GF-D8 (cell line): ENCODE measurements at regions not wholly inside any gene's neighbourhood (a gene's known extent, or its start where the extent isn't known, plus 50 kb on each side); places are given as distances from the start of the nearest gene placed in this dataset.
"Not testable (repeated sequence)": the region's sequence is repeated elsewhere in the genome, so short reads cannot be mapped to it uniquely, and the experiment has no call there.

Source experiments
- DNase-seq: peaks from one replicate; lab custom pipeline; 2025; lab: John Stamatoyannopoulos, UW

DNA sequence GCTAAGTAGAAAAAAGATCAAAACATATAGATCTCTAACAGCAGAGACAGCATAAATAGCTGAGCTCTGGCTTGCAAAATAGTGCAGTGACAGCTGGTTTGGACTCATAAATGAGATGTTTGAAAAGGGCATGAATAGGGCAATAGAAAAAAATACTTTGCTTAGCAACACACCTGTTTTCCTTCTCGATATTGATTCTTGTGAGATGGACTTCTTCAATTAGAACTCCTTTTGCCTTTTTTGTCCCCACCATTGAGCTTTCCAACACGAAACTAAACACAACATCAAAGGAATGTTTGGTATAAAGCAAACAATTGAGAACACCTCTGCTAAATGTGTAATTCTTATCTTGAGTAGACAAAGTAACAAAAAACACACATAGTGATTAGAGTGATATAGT, 726.3 kb downstream of the RAPGEF2 start:
- DNase-seq = no peak

DNA sequence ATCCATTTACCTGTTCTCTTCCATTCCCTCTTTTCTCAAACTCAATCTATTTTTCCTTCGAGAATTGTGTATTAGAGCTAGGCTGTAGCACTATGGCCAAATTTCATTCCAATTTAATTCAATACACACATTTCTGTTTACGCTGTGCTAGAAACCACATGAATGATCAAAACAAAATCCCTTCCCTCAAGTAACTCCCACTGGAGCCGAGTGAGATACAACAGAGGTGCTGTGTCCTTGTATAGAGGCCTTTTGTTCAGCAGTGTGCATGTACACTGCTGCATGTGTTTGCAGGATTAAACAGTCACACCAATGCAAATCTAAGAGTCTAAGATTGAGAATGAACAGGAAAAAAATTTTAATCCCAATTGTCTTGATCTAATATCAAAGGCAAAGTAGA, 734.2 kb downstream of the RAPGEF2 start:
- DNase-seq = no peak

DNA sequence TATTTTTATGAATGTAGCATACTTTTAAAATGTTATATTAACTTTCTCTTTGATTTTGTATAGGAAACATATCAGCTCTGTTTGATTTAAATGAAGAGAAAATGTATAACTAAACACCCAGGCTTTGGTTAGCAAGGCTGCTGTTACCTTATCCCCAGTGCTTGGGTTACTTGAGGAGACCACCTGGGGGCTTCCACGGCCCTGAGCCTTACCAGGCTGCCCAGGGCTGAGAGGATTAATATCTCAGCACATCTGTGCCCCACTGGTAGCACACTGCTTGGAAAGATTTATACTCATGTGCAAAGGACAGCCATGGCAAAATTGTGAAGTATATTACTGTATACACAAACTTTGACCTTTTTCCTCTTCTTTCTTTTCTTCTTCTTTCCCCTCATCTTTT, 752.9 kb downstream of the RAPGEF2 start:
- no peak for DNase-seq

DNA sequence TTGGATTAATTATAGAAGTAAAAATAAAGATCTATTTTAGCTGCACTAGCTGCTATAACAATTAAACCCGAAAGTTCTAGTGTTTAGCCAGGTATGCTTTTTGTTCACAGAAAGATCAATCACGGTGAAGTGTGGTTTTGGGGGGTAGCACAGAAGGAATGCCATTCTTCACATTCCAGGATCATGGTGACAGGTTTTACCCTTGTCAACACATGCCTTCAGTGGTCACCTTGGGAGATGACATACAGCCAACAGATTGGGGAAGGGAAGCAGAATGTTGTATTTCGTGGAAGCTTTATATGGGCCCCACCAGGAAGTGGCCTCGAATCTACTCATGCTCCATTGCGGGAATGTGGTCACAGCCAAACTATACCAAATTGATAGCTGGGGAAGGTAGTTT, 753.6 kb downstream of the RAPGEF2 start:
- DNase-seq = no peak

DNA sequence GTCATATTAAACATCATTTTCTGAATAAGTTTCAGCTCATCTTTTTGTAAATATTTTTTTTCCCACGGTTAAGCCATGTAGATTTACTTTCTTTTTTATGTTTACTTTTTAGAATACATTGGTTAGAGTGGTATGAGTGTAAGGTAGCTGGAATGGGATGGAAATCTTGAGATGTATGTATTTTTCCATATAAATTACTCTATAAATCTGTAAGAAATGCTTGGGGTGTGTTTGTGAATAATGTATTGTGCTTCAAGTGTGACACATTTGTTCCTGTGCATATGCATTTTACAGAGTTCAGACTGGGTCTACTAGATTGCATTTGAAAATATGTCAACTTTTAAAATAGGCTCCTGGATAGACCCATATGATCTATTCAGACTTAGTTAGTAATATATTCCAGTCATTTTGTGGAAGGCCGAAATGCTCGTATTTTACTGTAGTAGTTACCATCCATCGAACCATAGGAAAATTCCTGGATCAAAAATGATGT, 756.8 kb downstream of the RAPGEF2 start:
- no peak for DNase-seq

DNA sequence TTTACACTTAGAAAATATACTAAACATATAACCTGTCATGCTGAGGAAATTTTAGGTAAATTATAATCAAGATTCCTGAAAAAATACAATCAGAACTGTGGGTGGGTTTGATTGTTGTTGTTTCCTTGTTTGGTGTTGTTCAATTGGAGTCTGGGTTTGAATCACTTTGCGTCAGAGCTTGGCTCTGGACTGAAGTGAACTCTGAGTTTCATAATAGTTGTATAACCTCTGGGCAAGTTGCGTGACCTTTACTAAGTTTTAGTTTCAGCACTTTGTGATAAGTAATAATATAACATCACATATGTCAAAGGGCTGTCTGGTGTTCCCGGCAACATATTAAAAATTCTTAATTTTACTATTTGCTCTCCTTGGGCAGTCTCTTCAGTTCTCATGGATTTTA, 758.1 kb downstream of the RAPGEF2 start:
- DNase-seq = no peak

DNA sequence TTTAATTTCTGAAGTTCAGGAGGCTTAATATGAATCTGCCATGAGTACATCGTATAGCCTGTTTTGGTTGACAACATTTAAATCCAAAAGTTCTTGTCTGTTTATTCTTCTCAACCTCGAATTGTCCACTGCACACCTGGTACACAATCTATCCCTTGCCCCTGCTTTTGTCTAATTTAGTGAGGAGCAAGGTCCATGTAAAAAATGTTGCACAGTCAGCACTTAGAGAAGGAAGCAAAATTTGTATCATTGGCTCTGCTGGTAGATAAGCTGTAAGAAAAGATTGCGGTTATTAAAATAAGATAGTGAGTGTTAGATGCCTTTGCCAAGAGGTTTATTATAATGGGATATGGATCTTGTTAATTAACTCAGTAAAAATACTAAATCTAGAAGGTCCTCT, 761.5 kb downstream of the RAPGEF2 start:
- DNase-seq = no peak

DNA sequence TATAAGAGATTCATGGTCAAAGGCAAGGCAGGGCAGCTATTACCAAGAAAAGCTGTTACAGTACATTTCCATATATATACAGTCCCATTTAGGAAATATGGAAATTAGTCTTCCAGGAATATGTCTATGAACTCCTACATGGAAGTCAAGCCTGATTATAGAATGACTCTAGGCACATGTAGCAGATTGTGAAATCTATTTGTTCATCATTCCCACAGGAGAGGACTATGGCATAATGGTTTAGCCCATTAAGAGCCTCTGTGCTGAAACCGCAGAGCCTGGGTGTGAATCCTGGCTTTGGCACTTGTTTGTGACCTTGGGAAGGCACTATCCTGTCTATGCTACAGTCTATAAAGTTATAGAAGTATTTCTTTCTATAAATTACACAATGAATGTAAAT, 764.8 kb downstream of the RAPGEF2 start:
- DNase-seq = no peak

DNA sequence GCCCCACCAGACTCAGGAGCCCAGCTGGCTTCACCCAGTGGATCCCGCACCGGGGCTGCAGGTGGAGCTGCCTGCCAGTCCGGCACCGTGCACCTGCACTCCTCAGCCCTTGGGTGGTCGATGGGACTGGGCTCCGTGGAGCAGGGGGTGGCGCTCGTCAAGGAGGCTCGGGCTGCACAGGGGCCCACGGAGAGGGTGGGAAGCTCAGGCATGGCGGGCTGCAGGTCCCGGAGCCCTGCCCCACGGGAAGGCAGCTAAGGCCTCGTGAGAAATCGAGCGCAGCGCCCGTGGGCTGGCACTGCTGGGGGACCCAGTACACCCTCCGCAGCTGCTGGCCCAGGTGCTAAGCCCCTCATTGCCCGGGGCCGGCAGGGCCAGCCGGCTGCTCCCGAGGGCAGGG, 766.1 kb downstream of the RAPGEF2 start:
- DNase-seq = not testable (repeated sequence)

DNA sequence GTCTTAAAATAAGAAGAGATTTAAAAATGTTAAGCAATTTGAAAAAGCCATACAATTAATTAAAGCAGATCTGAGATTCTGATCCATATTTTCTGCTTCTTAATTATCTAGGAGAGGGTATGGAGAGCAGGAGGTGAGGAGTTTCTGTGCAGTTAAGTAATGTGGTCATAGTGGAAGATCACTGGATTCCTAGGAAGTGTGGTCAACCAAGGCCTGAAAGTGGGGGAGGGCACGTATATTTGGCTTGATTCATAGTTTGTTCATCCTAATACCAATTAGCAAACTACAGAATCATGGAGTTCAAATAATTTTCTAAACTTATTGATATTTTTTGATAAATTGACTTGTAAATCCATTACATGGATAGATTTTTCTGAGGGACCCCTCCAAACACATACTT, 768.3 kb downstream of the RAPGEF2 start:
- no peak for DNase-seq

DNA sequence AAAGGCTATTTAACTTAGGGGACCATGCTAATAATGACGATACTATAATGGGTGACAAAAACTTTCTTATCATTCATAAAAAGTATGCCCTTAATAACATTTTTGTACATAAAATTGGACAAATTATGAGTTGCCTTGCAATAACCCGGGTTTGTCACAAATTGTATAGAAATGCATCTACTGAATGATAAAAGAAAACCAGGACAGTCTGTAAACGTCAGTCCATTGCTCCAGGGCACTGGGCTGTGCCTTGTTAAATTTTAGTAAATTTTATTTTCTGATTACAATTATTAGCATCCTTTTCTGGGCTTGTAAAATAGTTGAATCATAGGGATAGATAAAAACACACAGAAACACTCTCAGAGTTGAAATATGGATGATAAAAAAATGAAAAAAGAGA, 778.3 kb downstream of the RAPGEF2 start:
- DNase-seq = no peak

DNA sequence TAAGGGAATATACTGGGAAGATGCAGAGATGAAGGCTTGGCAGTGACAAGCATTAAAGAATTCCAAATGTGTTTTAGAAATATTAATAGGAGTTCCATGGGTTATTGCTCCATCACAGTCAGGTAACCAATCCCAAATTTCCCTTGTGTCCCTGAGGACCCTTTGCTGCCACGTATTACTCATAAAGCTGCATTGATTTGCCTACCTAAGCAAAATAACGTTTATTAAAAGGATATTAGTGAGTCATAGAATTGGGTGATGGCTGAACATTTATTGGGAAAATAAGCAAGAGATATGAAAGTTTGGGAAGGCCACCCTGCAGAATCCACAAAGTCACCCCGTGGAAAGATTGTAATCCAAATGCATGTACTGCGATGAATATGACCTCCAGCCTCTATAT, 782.1 kb downstream of the RAPGEF2 start:
- DNase-seq = no peak

DNA sequence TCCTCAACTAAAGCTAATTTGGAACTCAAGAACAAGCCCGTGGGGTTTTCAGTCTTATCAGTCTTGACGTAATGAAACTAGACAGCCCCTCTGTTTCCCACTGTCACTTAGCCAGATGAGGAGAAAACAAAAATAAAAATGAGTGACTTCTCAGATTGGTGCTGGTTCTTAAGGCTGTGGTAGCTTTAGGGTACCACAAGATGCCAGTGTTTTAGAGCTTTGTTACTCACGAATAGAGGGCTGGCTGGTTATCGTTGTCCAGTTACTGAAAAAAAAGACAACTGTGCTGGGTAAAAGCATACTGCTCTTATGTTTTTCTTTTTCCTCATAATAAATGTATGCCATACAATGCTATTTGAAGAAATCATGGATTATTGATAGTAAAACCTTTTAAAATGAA, 796.7 kb downstream of the RAPGEF2 start:
- DNase-seq = no peak

DNA sequence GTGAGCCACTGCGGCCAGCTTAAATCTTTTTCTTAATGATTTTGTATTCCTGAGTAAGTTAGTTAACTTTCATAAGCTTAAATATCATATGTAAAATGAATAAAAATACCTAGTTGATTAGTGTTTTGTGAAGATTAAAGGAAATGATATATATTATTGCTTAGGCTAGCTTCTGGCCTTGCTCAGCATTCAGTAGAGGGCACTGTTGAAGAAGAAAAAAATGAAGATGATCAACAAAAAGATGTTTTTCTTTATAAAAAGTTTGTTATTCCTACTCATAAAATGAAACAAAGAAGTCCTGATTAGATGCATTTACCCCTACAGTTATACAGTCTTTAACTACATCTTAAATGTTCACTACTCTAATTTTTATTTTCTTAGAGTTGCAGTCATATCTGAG, 797.7 kb downstream of the RAPGEF2 start:
- DNase-seq = no peak

DNA sequence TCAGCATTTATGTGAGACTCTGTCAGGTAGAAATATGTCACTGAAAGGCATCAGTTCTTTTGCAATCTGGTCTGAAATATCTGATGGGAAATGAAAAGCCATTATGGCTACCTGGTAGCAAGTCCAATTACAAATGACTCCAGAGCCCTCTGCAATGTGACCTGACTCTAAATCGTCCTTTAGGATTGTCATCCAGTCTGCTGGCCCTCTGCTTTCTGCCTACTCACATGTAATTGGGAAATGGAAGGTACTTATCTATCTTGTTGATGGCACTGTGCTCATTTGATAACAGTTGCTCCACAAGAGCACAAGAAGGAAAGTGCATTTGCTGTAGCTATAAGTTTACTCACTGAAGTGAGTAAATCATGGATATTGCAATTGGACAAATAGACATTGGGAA, 799.8 kb downstream of the RAPGEF2 start:
- DNase-seq = no peak

DNA sequence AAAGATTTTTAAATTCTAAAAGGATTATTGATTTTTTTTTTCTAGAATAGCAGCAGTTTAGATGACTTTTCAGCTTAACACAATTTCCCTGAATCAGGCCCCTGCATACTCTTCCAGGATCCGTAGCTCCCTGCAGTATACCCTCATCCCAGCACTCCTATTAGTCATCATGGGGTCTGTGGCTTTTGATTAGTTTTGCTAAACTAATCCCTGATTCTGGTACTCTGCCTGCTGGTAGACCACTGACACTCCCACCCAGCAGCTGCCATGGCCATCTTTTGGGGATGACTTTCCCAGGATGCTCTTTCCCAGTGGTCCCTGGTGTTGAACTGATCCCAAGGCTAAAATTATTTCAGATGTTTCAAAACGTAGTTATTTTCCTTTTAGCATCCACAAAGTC, 802.0 kb downstream of the RAPGEF2 start:
- DNase-seq = no peak

DNA sequence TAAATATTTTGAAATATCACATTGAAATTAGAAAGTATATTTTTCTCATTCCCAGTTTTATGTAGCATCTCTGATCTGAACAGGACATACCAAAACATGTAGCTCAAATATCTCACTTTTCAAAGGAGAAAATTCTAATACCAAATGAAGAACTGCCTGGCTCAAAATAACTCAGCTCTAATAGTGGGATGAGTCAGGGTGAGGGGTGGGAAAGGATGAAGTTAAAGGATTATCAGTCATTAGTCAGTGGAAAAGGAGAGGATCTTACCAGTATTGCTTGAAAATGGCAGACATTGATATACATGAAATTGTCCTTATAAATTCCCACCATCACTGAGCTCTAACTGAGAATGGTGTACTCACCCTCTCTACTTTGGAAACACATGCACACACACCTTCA, 803.2 kb downstream of the RAPGEF2 start:
- DNase-seq = no peak

DNA sequence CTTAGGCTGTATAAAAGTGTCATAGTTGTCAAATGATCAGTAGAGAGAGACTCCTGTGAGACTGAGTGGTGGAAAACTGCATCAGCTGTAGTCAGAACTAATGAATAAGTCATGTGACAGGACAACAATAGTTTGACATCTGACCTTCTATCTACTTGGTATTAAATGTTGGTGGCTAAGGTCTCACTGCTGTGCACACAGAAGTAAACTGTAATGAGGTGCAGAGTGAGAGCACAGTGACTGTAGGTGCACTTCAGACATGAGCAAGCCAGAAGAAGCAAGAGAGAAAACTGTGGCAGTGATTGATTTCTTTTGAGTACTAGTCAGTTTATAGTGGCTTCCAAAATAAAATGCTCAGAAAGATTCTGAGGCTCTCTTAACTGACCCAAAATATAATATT, 803.6 kb downstream of the RAPGEF2 start:
- no peak for DNase-seq

DNA sequence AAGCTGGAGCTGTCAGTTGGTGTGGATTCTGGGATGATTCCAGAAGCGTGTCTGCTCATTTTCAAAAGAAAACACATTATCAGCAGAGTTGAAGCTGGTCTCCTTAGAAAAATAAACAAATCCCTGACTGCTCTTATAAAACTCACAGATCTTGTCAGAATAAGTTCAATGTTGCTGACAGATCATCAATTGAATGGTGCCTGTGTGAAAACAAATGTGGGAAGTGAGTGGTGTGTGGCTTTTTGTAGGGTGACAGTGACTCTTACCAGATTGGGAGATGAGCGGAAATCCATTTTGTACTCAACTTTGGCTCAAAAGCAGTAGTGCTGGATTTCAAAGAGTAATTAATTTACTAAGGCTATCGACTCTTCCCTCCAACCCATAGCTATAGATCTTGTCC, 807.8 kb downstream of the RAPGEF2 start:
- DNase-seq = no peak

DNA sequence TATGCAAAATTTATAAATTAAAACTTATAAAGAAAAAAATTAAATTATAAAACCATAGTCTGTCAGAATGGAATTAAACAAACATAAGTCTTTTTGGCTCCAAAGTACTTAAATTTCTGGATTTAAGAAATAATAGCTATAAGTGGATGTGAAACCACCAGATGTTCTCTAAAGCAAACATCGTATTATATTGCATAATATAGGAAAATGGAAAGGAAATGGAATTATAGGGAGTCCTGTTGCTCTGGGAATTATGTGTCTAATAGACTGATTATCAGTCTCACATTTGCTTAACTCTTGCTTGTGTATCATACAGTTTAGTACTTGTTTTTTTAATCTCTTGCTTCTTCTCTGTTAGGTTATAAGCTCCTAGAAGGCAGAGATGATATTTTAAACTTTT, 819.2 kb downstream of the RAPGEF2 start:
- no peak for DNase-seq

DNA sequence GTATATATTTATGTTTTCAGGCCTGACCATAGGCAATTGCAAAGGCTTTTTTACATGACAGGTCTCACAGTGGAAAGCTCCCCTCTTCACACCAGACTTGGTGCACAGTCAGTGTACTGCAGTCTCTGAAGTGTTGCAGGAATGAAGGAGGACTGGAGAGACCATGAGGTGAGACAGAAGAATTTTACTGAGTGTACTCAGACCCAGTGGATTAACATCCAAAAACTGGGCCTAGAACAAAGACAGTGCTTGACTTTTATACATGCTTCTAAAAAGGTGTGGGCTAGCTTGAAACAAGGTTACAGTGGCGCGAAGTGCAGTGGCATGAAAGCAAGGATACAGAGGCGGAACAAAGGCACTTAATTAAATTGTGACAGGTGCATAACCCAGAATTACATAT, 822.9 kb downstream of the RAPGEF2 start:
- no peak for DNase-seq

DNA sequence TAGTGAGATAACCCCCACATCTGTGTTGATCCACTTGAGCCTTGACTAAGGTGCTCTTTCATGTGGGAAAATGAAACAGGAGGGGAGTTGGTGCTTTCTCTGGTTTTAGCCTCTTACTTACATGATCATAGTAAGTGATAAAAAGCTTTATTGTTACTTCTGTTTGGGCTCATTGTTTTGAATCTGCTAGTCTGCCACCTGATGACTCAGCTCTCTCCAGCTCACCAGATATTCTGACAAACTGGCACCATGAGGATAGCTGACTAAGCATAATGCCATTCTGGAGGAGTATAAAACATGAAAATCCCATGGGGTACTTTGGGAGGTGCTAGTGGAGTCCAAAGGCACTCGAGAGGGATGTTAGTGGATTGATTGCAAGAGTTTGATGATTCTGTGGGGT, 824.0 kb downstream of the RAPGEF2 start:
- DNase-seq = no peak

DNA sequence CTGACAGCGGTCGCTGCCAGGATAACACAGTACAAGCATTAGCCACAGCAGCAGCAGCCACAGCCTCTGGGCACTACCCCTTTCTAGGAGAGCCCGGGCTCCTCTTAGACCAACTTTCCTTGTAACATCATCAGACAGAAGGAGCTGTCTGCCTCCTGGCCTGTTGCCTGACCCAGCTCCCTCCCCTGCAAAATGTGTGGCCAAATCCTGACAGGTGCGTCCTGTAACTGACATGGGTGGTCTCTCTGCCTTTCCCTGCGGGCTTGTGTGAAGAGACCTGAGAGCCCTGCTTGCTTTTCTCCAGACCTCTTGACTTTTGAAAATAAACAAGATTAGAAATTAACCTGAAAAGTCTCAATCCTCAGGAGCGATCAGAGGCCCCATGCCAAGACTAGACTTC, 824.9 kb downstream of the RAPGEF2 start:
- no peak for DNase-seq

DNA sequence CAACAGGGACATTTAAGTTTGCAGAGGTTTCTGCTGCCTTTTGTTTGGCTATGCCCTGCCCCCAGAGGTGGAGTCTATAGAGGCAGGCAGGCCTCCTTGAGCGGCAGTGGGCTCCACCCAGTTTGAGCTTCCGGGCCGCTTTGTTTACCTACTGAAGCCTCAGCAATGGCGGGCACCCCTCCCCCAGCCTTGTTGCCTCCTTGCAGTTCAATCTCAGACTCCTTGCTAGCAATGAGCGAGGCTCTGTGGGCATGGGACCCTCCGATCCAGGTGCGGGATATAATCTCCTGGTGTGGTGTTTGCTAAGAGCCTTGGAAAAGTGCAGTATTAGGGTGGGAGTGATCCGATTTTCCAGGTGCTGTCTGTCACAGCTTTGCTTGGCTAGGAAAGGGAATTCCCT, 831.7 kb downstream of the RAPGEF2 start:
- DNase-seq = not testable (repeated sequence)

DNA sequence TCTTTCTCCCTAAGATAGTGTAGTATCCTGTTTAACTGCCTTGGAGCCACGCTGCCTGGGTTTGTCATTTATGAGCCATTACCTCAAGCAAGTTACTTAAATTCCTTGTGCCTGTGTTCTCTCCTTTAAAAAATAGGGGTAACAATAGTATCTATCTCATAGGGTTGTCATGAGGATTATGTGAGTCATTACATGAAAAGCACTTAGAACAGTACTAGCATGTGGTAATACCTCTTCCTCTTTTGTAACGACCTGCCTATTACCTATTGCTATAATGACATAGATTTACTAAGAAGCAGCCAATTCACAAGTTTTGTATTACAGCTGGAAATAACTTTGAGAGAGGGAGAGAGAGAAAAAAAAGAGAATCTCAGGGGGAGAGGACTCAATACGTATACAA, 834.7 kb downstream of the RAPGEF2 start:
- DNase-seq = no peak
